Sigmoid colon (tissue), 4 donors: ENCODE measurements at regions not wholly inside any gene's neighbourhood (a gene's known extent, or its start where the extent isn't known, plus 50 kb on each side); places are given as distances from the start of the nearest gene placed in this dataset.

Experiments used
- EP300 ChIP-seq, 4 donors: sonication (generic); formaldehyde crosslinking; IDR thresholded peaks; one replicate each; pipeline ENCODE4 v1.6.1; 2017; ENCODE audit warnings: antibody characterized with exemption in 4 of 4
- POLR2A ChIP-seq, 2 donors: fragments of 450-650 bp; IDR thresholded peaks; one replicate each; pipeline ENCODE4 v1.6.1; 2016; ENCODE audit warnings: antibody characterized with exemption in 2 of 2, mild to moderate bottlenecking in 2 of 2, moderate library complexity in 2 of 2
- POLR2AphosphoS5 ChIP-seq, 4 donors: sonication (generic); formaldehyde crosslinking; IDR thresholded peaks; one replicate each; pipeline ENCODE4 v1.6.1; 2017; ENCODE audit warnings: antibody characterized with exemption in 4 of 4
- TF ChIP-seq, protein P1 (sequence below), 4 experiments: fragments of 450-650 bp in 3 of 4; fragments of 200-600 bp in 1 of 4; IDR thresholded peaks; one replicate each; pipeline ENCODE4 v1.5.1; 2016 to 2019; ENCODE audit warnings: antibody characterized with exemption in 4 of 4, mild to moderate bottlenecking in 3 of 4, moderate library complexity in 2 of 4

- TF ChIP-seq EP300 (IDR thresholded peaks at IDR 0.05) = no peak
- TF ChIP-seq, protein P1, sequence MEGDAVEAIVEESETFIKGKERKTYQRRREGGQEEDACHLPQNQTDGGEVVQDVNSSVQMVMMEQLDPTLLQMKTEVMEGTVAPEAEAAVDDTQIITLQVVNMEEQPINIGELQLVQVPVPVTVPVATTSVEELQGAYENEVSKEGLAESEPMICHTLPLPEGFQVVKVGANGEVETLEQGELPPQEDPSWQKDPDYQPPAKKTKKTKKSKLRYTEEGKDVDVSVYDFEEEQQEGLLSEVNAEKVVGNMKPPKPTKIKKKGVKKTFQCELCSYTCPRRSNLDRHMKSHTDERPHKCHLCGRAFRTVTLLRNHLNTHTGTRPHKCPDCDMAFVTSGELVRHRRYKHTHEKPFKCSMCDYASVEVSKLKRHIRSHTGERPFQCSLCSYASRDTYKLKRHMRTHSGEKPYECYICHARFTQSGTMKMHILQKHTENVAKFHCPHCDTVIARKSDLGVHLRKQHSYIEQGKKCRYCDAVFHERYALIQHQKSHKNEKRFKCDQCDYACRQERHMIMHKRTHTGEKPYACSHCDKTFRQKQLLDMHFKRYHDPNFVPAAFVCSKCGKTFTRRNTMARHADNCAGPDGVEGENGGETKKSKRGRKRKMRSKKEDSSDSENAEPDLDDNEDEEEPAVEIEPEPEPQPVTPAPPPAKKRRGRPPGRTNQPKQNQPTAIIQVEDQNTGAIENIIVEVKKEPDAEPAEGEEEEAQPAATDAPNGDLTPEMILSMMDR (IDR thresholded peaks at IDR 0.05) = no peak
- TF ChIP-seq POLR2A (IDR thresholded peaks at IDR 0.05) = no peak
- TF ChIP-seq POLR2AphosphoS5 (IDR thresholded peaks at IDR 0.05) = no peak
These were observed 544.6 kb upstream of the LMCD1 start for GRCh38 chr3:7957024-7957423.
